ENCODE measurements at regions not wholly inside any gene's neighbourhood (a gene's known extent, or its start where the extent isn't known, plus 50 kb on each side); places are given as distances from the start of the nearest gene placed in this dataset.

DNA sequence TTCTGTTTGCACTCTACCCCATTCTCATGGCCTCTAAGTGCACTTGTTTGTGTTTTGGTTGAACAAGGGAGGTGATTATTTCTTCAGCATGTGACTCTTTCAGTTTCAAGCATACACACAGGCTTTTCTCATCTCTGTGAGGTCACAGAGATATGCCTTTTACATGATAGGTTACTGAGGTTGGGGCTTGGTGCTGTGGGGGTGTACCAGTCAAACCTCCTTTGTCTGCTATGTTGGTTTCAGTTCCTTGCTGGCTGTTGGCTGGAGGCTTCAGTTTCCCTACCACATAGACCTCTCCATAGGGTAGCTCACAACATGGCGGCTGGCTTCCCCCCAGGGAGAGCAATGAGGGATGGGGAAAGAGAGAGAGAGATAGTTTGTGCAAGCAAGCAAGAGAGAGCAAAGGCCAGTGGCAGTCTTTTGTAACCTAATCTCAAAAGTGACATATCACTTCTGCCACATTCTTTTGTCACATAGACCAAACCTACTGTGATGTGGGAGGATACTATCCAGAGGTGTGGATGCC is 96.7 kb upstream of the SEMA6A start (continued):
- TF ChIP-seq, protein P1, sequence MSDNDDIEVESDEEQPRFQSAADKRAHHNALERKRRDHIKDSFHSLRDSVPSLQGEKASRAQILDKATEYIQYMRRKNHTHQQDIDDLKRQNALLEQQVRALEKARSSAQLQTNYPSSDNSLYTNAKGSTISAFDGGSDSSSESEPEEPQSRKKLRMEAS (IDR thresholded peaks at IDR 0.05; ENCODE audit: low read depth, low read length), result 0 out of 2 replicates have a peak, but pooled peaks have one; percentile 31
- TF ChIP-seq PAX5 (IDR thresholded peaks at IDR 0.05; ENCODE audit: borderline replicate concordance, low read depth, low read length) (peak; percentile 79), RELA (IDR thresholded peaks at IDR 0.05; ENCODE audit: borderline replicate concordance, partially characterized antibody) (peak; percentile 65), RAD51 (IDR thresholded peaks at IDR 0.05) (peak; percentile 87), ZBTB33 (IDR thresholded peaks at IDR 0.05) (no peak), GABPA (IDR thresholded peaks at IDR 0.05; ENCODE audit: low read depth) (no peak), CREB1 (IDR thresholded peaks at IDR 0.05; ENCODE audit: low read depth) (peak; percentile 83), BCL3 (IDR thresholded peaks at IDR 0.05; ENCODE audit: borderline replicate concordance, insufficient read depth, low read depth, low read length, poor library complexity, severe bottlenecking) (peak; percentile 17), NFIC (IDR thresholded peaks at IDR 0.05; ENCODE audit: low read depth, low read length) (peak; percentile 75), BCLAF1 (IDR thresholded peaks at IDR 0.05) (no peak), PAX8 (IDR thresholded peaks at IDR 0.05) (no peak), LARP7 (IDR thresholded peaks at IDR 0.05) (no peak)
- TF ChIP-seq, protein P2, sequence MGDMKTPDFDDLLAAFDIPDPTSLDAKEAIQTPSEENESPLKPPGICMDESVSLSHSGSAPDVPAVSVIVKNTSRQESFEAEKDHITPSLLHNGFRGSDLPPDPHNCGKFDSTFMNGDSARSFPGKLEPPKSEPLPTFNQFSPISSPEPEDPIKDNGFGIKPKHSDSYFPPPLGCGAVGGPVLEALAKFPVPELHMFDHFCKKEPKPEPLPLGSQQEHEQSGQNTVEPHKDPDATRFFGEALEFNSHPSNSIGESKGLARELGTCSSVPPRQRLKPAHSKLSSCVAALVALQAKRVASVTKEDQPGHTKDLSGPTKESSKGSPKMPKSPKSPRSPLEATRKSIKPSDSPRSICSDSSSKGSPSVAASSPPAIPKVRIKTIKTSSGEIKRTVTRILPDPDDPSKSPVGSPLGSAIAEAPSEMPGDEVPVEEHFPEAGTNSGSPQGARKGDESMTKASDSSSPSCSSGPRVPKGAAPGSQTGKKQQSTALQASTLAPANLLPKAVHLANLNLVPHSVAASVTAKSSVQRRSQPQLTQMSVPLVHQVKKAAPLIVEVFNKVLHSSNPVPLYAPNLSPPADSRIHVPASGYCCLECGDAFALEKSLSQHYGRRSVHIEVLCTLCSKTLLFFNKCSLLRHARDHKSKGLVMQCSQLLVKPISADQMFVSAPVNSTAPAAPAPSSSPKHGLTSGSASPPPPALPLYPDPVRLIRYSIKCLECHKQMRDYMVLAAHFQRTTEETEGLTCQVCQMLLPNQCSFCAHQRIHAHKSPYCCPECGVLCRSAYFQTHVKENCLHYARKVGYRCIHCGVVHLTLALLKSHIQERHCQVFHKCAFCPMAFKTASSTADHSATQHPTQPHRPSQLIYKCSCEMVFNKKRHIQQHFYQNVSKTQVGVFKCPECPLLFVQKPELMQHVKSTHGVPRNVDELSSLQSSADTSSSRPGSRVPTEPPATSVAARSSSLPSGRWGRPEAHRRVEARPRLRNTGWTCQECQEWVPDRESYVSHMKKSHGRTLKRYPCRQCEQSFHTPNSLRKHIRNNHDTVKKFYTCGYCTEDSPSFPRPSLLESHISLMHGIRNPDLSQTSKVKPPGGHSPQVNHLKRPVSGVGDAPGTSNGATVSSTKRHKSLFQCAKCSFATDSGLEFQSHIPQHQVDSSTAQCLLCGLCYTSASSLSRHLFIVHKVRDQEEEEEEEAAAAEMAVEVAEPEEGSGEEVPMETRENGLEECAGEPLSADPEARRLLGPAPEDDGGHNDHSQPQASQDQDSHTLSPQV (IDR thresholded peaks at IDR 0.05), result no peak
- TF ChIP-seq, protein P3, sequence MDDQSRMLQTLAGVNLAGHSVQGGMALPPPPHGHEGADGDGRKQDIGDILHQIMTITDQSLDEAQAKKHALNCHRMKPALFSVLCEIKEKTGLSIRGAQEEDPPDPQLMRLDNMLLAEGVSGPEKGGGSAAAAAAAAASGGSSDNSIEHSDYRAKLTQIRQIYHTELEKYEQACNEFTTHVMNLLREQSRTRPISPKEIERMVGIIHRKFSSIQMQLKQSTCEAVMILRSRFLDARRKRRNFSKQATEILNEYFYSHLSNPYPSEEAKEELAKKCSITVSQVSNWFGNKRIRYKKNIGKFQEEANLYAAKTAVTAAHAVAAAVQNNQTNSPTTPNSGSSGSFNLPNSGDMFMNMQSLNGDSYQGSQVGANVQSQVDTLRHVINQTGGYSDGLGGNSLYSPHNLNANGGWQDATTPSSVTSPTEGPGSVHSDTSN (IDR thresholded peaks at IDR 0.05; ENCODE audit: insufficient replicate concordance, low read depth, low read length), result no peak
- TF ChIP-seq, protein P4, sequence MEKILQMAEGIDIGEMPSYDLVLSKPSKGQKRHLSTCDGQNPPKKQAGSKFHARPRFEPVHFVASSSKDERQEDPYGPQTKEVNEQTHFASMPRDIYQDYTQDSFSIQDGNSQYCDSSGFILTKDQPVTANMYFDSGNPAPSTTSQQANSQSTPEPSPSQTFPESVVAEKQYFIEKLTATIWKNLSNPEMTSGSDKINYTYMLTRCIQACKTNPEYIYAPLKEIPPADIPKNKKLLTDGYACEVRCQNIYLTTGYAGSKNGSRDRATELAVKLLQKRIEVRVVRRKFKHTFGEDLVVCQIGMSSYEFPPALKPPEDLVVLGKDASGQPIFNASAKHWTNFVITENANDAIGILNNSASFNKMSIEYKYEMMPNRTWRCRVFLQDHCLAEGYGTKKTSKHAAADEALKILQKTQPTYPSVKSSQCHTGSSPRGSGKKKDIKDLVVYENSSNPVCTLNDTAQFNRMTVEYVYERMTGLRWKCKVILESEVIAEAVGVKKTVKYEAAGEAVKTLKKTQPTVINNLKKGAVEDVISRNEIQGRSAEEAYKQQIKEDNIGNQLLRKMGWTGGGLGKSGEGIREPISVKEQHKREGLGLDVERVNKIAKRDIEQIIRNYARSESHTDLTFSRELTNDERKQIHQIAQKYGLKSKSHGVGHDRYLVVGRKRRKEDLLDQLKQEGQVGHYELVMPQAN (conservative IDR thresholded peaks at IDR 0.05), result no peak

All from GM12878 (cell line).